Neural progenitor cell (in vitro differentiated cells): ENCODE measurements at regions not wholly inside any gene's neighbourhood (a gene's known extent, or its start where the extent isn't known, plus 50 kb on each side); places are given as distances from the start of the nearest gene placed in this dataset.

Source experiments
- DNase-seq: peaks from one replicate; pipeline ENCODE4 v3.0.0-alpha.2; 2016; ENCODE audit warnings: low spot score
- H2AFZ ChIP-seq: fragments of 200-600 bp; sonication (generic); replicated peaks from 2 replicates; pipeline ENCODE4 v1.6.1; 2016; ENCODE audit warnings: antibody characterized with exemption
- H3F3A ChIP-seq: fragments of 200-600 bp; sonication (generic); 2 replicates; pipeline ENCODE4 v1.6.1; 2016; ENCODE audit warnings: antibody characterized with exemption, low read depth
- H3K27ac ChIP-seq: fragments of 200-600 bp; sonication (generic); 2 replicates; pipeline ENCODE4 v1.5.1; 2016; ENCODE audit warnings: mild to moderate bottlenecking
- H3K27me3 ChIP-seq: fragments of 200-600 bp; sonication (generic); 2 replicates; pipeline ENCODE4 v1.6.1; 2016; ENCODE audit warnings: mild to moderate bottlenecking, moderate library complexity
- H3K36me3 ChIP-seq: fragments of 200-600 bp; sonication (generic); 2 replicates; pipeline ENCODE4 v1.5.1; 2016
- H3K4me1 ChIP-seq: fragments of 200-600 bp; sonication (generic); 2 replicates; pipeline ENCODE4 v1.6.1; 2016; ENCODE audit warnings: mixed run types
- H3K4me2 ChIP-seq: fragments of 200-600 bp; sonication (generic); 2 replicates; pipeline ENCODE4 v1.6.1; 2016
- H3K4me3 ChIP-seq: fragments of 200-600 bp; sonication (generic); 2 replicates; pipeline ENCODE4 v1.5.1; 2016
- H3K79me2 ChIP-seq: fragments of 200-600 bp; sonication (generic); 2 replicates; pipeline ENCODE4 v1.6.1; 2016; ENCODE audit warnings: low read depth
- H3K9ac ChIP-seq: fragments of 200-600 bp; sonication (generic); 2 replicates; pipeline ENCODE4 v1.6.1; 2016
- H3K9me3 ChIP-seq: fragments of 200-600 bp; sonication (generic); 2 replicates; pipeline ENCODE4 v1.5.1; 2016; ENCODE audit warnings: low read depth
- H4K20me1 ChIP-seq: fragments of 200-600 bp; sonication (generic); 2 replicates; pipeline ENCODE4 v1.6.1; 2016; ENCODE audit warnings: low read depth
- H3K27ac Mint-ChIP-seq: 3 replicates; pipeline ENCODE4 v1.8.0; 2021; ENCODE audit warnings: mixed read lengths
- H3K27me3 Mint-ChIP-seq: 2 replicates; pipeline ENCODE4 v1.8.0; 2022; ENCODE audit warnings: low read depth, mild to moderate bottlenecking, inconsistent platforms, moderate library complexity, mixed read lengths; ENCODE audit not compliant: insufficient read depth
- H3K36me3 Mint-ChIP-seq: 3 replicates; pipeline ENCODE4 v1.8.0; 2021; ENCODE audit warnings: mixed read lengths
- H3K4me1 Mint-ChIP-seq: 3 replicates; pipeline ENCODE4 v1.8.0; 2021; ENCODE audit warnings: mixed read lengths
- H3K4me3 Mint-ChIP-seq: 3 replicates; pipeline ENCODE4 v1.8.0; 2021; ENCODE audit warnings: mild to moderate bottlenecking, moderate library complexity, mixed read lengths
- H3K9me3 Mint-ChIP-seq: 3 replicates; pipeline ENCODE4 v1.8.0; 2020; ENCODE audit warnings: mixed read lengths
- CTCF ChIP-seq: fragments of 200-600 bp; sonication (generic); IDR thresholded peaks from 2 replicates; pipeline ENCODE4 v1.5.1; 2017; ENCODE audit warnings: antibody characterized with exemption, mild to moderate bottlenecking
- EZH2 ChIP-seq: fragments of 200-600 bp; sonication (generic); IDR thresholded peaks from 2 replicates; pipeline ENCODE4 v1.6.1; 2017; ENCODE audit warnings: antibody characterized with exemption, mild to moderate bottlenecking, moderate library complexity
- EZH2phosphoT487 ChIP-seq: fragments of 200-600 bp; sonication (generic); IDR thresholded peaks from 2 replicates; pipeline ENCODE4 v1.6.1; 2017; ENCODE audit warnings: antibody characterized with exemption

- H3K4me3 Mint-ChIP-seq: no peak overlapping the region
- H3K4me1 Mint-ChIP-seq: peaks cover 29% of the 10 kb centered on the region
- H3K36me3 ChIP-seq: no peaks in the 10 kb centered on the region
- no peak overlapping the region for H3K9ac ChIP-seq
- H3K27me3 ChIP-seq: no peaks in the 10 kb centered on the region
- H3K27ac ChIP-seq: no peak overlapping the region
- peaks cover 24% of the 10 kb centered on the region for H3F3A ChIP-seq
- DNase-seq: no peak
- H3K9me3 ChIP-seq: no peaks in the 10 kb centered on the region
- no peaks in the 10 kb centered on the region for H3K79me2 ChIP-seq
- H3K36me3 Mint-ChIP-seq: no peaks in the 10 kb centered on the region
- H3K4me2 ChIP-seq: no peak overlapping the region
- peaks cover 21% of the 10 kb centered on the region for H3K27me3 Mint-ChIP-seq
- TF ChIP-seq EZH2 (no peak), EZH2phosphoT487 (no peak), CTCF (no peak)
- no peak overlapping the region for H3K27ac Mint-ChIP-seq
- H2AFZ ChIP-seq: no peak overlapping the region
- no peak overlapping the region for H3K4me3 ChIP-seq
- no peaks in the 10 kb centered on the region for H4K20me1 ChIP-seq
- peaks cover 16% of the 10 kb centered on the region for H3K9me3 Mint-ChIP-seq
- peaks cover 16% of the 10 kb centered on the region for H3K4me1 ChIP-seq
Observed at GRCh38 chr16:87189426-87189825, 127.8 kb downstream of the C16orf95 start.

GRCh38 chr16:87190288-87191230, 126.6 kb downstream of the C16orf95 start:
- H3K4me1 ChIP-seq: peaks cover 11% of the 10 kb centered on the region
- Mint-ChIP-seq H3K27me3 (peaks cover 20% of the 10 kb centered on the region), H3K4me3 (no peak overlapping the region), H3K9me3 (peaks cover 16% of the 10 kb centered on the region), H3K36me3 (no peaks in the 10 kb centered on the region), H3K27ac (no peak overlapping the region), H3K4me1 (peaks cover 27% of the 10 kb centered on the region)
- no peaks in the 10 kb centered on the region for H3K79me2 ChIP-seq
- DNase-seq: no peak
- no peaks in the 10 kb centered on the region for H4K20me1 ChIP-seq
- peaks cover 22% of the 10 kb centered on the region for H3F3A ChIP-seq
- no peaks in the 10 kb centered on the region for H3K27me3 ChIP-seq
- no peak overlapping the region for H3K27ac ChIP-seq
- H2AFZ ChIP-seq: no peak overlapping the region
- no peak overlapping the region for H3K9ac ChIP-seq
- TF ChIP-seq EZH2phosphoT487 (no peak), CTCF (peak; percentile 52)
- H3K36me3 ChIP-seq: no peaks in the 10 kb centered on the region
- H3K9me3 ChIP-seq: no peaks in the 10 kb centered on the region
- no peak overlapping the region for H3K4me2 ChIP-seq
- H3K4me3 ChIP-seq: no peak overlapping the region

DNA sequence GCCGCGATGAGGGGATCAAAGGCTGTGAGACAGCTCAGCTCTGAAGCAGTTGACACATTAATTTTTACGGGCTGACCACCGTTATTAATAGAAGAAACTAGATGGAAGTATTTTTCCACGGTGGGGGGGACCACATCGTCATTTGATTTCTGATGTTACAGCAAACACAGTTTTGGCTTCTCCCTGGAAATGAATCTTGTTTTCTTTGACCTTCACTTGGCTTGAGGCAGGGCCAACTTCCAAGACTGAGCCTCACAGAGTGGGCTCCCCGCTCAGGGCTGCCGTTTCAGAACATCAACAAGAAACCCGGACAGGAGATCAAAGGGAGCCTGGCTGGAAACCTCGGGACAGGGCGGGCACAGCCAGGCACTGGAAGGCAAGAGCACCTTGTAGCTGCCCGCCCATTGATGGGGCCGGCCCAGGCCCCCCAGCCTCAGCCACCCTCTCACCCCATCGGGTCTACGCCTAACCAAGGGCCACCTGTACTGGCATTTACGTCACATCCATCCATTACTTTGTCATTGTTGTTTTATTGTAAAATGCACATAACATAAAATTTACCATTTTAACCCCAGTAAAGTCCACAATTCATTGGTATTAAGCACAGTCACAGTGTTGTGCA, 124.6 kb downstream of the C16orf95 start:
- Histone ChIP-seq H3K9me3 (no peaks in the 10 kb centered on the region), H2AFZ (no peak overlapping the region), H3K27ac (no peak overlapping the region), H3K4me2 (no peak overlapping the region), H3K27me3 (no peaks in the 10 kb centered on the region), H3K79me2 (no peaks in the 10 kb centered on the region), H3F3A (peaks cover 10% of the 10 kb centered on the region), H3K36me3 (no peaks in the 10 kb centered on the region), H3K9ac (no peak overlapping the region), H3K4me1 (no peaks in the 10 kb centered on the region), H4K20me1 (no peaks in the 10 kb centered on the region), H3K4me3 (no peak overlapping the region)
- no peak overlapping the region for H3K4me3 Mint-ChIP-seq
- peaks cover 10% of the 10 kb centered on the region for H3K27me3 Mint-ChIP-seq
- DNase-seq: no peak
- no peak for TF ChIP-seq CTCF
- no peak for TF ChIP-seq EZH2
- TF ChIP-seq EZH2phosphoT487: no peak
- H3K27ac Mint-ChIP-seq: no peak overlapping the region
- peaks cover 15% of the 10 kb centered on the region for H3K4me1 Mint-ChIP-seq
- no peaks in the 10 kb centered on the region for H3K36me3 Mint-ChIP-seq
- peaks cover 9% of the 10 kb centered on the region for H3K9me3 Mint-ChIP-seq
